Colon (tissue), 2 donors: ENCODE measurements at regions not wholly inside any gene's neighbourhood (a gene's known extent, or its start where the extent isn't known, plus 50 kb on each side); places are given as distances from the start of the nearest gene placed in this dataset.
"Not testable (repeated sequence)": the region's sequence is repeated elsewhere in the genome, so short reads cannot be mapped to it uniquely, and the experiment has no call there.

Experiments used
- FAIRE-seq: peaks from 2 replicates; lab custom pipeline; 2012; peaks lifted over from hg19 to GRCh38; lab: Jason Lieb, UNC
- donor health status: control.
- donor health status: control.

DNA sequence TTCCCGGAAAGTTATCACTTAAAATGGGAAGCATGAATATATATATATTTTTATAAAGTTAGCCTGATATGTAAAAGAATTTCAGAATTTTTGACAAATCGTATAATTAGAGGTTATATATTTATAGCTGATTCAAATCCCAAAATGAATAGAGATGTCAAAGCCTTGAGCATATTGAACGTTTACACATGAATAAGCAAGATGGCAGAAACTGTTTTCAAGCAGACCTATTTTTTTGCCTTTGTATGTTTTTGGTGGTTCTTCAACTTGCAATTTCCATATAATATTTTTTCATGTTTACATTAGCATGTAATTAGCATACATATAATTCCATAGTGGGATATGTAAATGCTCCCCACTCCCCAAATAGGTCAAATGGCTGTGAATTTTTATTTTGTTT lies 189.9 kb downstream of the PRL start:
- no peak for FAIRE-seq

DNA sequence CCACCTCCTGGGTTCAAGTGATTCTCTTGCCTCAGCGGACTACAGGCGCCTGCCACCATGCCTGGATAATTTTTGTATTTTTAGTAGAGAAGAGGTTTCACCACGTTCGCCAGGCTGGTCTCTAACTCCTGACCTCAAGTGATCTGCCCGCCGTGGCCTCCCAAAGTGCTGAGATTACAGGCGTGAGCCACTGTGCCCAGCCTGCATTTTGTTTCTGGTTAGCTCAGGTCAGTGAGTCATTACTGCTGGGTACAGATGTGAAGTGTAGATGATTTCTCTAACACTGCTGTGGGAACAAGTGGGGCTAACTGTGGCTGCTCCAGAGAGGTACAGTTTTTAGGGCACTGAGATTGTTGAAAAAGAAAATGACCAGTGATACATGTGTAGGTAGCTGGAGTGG lies 188.6 kb downstream of the PRL start:
- FAIRE-seq = no peak

DNA sequence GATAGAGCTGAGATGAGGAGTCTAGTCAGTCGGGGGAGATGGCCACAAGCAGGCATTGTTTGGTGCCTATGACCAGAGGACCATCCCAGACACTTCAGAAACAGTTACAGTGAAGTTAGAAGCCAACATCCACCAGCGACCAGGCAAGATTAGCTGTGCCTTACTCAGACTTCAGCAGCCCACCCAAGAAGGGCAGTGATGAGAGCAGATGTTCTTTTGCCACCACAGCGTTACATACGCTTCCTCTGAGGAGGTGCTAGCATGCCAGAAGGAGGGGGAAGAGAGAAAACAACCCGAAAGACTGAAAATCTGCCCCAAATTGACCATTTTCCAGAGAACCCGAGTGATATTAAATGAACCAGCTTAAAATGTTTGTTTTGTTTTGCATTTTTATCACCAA lies 186.8 kb downstream of the PRL start:
- no peak for FAIRE-seq

DNA sequence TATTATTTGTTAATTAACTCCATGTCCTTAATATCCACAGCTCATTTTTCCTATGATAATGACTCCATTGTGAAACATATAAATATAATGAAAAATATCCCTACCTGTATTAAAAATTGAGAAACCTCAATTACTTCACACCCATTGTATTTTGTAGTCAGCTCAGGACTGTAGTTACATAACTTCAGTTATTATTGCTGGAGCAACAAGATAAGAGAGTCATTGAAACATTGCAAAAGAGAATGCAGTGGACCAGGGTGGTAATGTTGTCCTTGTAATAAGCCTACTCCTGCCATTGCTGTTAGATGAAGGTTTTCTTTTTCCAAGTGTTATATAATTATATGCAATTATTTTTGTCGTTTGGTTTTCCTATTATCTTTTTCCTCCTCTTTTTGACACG lies 184.4 kb downstream of the PRL start:
- FAIRE-seq = no peak

DNA sequence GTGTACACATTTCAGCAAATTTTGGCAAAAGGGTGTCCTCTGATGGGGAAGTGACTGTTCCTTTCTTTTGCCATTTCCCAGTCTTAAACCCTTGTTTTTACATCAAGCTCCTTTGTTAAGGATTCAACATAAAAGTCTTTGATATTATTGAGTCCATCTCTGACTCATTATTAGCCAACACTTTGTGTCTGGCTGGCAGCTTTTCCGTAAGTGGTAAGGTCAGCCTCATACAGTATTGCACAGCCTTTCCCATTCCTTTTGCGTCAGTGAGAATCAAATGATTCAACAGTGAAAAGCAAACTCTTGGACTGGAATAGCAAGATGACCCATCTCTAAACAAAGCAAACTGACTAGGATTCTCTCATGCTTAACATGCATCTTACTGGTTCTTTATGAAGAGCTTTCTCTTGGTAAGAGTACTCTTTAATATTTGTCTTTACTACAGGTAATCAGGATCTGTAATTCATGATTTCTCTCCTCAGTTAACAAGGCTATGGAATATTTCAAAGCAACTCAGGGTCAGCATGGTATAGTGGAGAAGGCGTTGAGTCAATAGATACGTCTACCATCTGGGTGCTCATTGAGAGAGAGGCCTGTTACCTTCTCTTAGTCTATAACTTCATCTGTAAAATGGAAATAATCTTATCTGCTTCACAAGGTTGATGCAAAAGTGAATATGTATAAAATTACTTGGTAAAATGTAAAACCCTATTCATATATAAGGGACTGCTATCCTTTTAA lies 183.6 kb downstream of the PRL start:
- FAIRE-seq = no peak

DNA sequence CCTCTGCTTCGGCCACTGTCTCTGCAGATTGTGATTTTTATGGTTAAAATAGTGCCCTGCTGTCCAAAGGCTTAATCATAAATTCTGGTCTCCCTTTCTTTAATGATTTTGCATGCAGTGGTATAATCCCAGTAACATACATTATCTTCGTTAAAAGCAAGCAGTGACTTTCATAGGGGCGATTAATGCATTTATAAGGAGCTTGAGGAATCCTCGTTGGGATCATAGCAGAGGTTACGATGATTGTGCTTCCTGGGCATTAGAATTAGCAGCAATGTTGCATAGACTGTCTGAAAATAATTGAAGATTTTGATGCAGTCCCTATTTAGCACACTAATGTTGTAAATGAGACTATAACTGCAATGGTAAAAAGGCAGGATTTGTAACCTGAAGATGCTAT lies 181.3 kb downstream of the PRL start:
- FAIRE-seq = no peak

DNA sequence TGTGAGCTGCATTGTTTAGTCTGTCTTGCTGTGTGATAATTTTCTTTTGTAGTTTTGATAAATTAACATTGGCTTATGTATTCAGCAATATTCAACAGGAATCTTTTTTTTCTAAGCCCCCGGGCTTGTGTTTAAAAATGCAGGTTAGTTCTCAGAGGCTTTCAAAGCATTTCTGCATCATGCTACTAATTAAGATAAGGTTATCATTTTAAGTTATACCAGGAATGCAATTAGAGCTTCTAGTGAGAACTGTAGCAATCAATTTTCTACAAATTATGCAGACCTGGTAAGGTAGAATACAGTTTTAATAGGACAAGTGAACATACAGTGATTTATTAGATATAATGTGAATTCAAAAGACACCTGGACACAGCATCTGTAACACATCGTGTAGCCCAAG lies 179.2 kb downstream of the PRL start:
- no peak for FAIRE-seq

DNA sequence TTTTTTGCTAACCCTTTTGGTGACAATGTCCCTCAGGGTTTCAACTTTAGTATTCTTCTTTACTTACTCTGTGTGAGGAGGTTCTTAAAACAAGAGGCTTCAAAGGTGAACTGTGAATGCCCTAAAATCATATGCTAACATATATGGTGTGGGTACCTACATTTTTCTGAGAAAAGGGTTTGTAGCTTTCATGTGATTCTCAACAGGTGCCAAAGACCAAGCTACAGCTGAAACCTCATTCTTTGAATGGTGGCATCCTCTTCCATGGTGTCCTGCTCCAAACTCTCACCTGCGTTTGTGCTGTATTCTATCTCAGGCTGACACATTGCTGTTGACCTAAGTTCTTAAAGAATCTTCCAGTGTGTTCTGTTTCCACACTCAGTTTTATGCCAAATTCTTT lies 177.3 kb downstream of the PRL start:
- FAIRE-seq = no peak

DNA sequence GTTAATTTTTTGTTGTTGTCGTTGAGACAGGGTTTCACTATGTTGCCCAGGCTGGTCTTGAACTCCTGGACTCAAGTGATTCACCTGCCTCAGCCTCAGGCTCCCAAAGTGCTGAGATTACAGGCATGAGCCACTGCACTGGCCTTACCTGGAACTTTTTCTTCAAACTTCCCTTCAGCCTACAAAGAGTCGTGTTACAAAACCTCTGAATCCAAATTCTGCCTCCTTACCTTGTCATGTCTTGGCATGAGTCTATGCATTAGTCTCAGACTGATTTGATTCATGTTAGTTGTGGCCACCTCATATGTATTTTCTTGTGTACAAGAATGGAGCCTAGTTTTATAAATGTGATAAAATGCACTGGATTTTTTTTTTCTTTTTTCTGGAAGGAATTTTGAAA lies 172.1 kb downstream of the PRL start:
- FAIRE-seq = no peak

DNA sequence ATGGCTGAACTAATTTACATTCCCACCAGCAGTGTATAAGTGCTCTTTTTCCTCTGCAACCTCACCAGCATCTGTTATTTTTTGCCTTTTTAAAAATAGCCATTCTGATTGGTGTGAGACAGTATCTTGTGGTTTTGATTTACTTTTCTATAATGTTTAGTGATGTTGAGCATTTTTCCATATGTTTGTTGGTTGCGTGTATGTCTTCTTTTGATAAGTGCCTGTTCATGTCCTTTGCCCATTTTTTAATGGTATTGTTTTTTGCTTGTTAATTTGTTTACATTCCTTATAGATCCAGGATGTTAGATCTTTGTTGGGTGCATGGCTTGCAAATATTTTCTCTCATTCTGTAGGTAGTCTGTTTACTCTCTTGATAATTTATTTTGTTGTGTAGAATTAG lies 169.9 kb downstream of the PRL start:
- FAIRE-seq = no peak

DNA sequence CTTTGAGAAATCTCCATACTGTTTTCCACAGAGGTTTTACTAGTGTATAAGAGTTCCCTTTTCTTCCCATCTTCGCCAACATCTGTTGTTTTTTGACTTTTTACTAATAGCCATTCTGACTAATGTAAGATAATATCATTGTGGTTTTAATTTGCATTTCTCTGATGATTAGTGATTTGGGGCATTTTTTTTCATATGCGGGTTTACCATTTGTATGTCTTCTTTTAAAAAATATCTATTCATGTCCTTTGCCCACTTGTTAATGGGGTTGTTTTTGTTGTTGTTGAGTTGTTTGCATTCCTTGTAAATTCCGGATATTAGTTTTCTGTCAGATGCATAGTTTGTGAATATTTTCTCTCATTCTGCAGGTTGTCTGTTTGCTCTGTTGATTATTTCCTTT lies 167.1 kb downstream of the PRL start:
- FAIRE-seq = no peak

DNA sequence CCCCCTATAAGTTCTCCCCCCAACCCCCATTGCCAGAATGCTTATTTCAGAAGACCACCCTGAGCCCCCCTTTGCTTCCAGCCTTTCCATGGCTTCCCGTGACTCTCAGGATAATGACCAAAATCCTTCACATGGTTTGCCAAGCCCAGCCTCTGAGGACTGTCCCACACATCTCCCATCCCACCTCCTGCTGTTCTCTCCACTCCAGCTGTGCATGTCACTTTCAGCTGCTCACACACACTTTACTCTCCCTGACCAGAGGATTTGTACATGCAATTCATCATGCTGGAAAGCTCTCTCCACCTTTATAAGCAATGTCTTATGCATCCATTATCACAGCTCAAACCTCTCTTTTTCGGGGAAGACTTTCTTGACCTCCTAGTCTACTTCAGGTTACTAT lies 164.2 kb downstream of the PRL start:
- no peak for FAIRE-seq

DNA sequence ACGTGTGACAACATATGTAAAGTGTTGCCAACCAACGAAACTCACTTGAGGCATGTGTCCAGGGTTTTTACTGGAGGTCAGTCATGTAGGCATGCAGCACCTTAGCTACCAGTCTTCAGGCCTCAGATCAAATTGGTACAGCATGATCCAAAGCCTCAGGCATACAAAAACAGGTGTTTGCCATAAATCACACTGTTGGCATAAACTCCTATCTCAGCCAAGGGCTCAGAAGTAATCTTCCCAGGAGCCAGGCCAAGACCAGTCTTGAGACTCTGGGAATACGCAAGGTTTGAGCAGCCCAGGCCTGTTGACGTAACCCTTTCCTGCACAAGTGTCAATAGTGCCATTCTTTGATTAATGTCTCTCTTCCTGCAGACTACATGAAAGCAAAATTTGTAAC lies 163.5 kb downstream of the PRL start:
- FAIRE-seq = no peak

DNA sequence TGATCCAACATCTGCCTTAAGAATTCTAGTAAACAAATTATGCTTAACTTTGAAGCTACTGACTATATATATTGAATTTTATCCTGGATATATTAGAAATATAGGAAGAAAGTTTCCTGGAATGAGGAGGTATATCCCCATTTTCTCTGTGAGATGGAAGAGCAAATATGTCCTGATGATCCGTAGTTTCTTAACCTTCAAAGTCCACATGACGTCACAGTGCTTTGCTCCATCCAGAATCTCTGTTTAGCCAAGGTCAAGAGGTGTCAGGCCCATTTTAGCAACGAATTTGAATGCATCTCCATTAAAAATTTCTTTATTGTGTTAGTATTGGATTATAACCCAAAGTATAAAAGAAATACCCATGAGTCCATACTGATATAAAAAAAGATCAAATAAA lies 162.5 kb downstream of the PRL start:
- FAIRE-seq = no peak

DNA sequence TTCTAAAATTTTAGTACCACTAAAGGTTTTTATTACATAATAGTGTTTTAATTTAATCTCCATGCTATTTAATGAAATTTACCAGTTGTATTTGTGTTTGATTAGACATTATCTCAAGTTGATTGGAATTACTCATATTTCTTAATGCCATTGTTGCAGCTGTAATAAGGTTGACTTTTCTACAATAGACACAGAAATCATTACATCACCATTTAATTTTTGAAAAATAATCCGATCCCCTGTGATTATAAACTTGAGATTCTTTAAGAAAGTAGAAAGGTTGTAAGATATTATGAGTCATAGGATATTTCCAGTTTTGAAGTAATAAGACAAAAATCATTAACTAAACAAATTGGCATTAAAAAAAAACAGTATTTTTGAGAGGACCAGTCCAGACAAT lies 161.4 kb downstream of the PRL start:
- FAIRE-seq = peak; percentile 68

DNA sequence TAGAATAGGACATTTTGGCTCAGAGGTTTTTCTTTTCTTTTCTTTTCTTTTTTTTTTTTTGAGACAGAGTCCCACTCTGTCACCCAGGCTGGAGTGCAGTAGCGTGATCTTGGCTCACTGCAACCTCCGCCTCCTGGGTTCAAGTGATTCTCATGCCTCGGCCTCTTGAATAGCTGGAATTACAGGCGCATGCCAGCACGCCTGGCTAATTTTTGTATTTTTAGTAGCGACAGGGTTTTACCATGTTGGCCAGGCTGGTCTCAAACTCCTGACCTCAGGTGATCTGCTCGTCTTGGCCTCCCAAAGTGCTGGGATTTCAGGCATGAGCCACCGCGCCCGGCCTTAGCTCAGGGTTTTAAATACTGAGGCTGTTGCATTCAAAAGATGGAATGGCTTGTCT lies 156.1 kb downstream of the PRL start:
- not testable (repeated sequence) for FAIRE-seq

DNA sequence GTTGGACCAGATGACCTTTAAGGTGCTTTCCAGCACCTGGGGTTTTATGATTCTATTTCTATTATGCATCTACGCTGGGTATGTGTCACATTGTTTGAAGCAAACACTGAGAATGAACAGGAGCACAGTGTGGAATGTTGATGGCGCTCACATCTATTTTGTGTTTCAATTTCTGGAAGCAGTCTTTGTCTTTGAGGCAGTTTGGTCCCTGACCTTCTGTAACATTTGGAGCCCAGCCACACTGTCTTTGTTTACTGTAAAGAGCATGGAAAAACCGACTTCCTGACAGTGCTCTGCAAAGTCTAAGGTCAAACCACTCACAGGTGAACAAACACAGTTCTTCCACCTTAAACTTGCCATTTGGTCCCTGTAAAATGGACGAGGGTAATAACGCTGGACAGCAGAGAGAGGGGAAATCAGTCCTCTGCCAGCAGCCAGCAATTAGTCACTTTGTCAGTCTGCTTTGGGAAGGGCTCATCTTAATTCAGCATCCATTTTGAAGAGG lies 155.5 kb downstream of the PRL start:
- FAIRE-seq = no peak

DNA sequence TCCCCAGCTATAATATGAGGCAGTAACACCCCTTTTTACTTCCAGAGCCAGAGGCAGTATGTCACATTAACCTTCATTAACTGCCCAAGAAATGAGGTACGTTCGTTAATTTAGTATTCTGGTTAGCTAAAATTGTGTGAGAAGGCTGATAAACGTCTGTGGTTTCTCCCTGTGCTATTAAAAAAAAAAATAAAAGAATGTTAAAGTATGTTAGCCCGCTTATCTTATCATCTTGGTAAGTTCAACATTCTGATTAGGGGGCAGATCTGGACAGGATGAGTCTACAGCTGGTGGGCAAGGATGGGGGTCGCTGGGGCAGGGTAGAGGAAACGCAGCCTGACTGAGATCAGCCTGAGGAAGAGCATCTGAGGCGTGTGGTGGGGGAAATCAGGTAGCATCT lies 154.0 kb downstream of the PRL start:
- no peak for FAIRE-seq

DNA sequence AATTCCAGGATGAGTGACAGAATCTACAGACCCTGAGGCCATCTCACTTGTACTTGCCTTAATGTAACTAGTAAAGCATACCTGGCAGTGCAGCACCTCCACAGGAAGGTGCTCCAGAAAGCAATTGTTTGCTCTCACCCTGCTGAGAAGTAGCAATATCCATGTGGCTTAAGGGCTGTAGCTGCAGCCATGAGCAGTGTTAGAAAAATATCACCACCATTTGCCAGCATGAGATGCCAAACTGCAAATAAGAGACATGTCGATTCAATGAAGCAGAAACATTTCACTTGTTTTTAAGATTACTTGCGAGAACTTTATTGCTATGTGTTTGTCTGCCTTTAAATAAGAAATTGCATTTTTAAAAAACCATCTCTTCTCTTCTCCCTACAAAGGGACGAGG lies 151.5 kb downstream of the PRL start:
- no peak for FAIRE-seq

DNA sequence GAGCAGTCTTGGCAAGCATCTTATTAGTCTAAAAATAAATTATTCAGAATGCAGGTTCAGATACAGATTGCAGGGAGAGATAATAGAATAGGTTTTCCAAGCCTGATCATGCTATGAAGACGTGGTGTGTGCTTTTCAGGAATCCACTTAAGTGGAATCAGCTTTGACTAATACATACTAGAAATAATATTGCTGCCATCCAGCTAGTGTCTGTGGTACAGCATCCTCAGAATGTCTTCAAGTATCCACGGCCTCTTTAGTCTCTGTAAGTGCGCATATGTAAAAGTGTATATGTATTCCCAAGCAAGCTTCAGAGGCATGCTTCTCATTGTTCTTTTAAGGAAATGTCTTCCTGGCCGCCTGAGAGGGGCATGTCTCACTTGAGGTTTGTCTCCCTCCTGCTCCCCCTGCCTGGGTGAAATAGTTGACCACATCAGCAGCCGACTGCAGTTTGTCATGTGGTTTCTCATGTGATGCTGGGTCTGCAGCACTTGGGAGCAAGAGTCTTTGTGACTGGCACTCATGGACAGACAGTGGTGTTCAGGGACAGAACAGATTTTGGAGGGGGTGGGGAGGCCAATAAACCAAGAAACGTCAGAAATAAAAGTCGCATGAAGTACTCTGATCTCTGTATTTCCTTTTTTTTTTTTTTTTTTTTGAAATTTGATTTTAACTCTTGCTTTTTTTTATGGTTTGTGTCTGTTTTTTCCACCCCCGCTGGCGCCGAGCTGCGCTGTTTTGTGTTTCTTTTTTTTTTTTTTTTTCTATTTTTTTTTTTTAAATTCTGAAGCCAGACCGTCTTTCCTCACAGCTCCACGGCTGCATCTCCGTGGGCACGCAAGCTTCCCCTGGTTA lies 150.8 kb downstream of the PRL start:
- no peak for FAIRE-seq

DNA sequence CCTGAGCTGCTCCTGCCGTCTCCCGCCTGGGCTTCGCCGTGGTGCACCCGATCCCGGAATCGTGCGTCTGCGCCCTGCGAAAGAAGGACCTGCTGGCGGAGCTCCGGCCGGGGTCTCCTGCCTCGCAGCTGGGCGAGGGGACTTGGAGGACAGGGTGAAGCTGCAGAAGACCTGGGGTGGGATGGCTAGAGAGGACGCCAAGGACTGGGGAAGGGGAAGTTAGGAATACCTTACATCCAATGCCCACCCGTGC lies 150.2 kb downstream of the PRL start:
- no peak for FAIRE-seq

DNA sequence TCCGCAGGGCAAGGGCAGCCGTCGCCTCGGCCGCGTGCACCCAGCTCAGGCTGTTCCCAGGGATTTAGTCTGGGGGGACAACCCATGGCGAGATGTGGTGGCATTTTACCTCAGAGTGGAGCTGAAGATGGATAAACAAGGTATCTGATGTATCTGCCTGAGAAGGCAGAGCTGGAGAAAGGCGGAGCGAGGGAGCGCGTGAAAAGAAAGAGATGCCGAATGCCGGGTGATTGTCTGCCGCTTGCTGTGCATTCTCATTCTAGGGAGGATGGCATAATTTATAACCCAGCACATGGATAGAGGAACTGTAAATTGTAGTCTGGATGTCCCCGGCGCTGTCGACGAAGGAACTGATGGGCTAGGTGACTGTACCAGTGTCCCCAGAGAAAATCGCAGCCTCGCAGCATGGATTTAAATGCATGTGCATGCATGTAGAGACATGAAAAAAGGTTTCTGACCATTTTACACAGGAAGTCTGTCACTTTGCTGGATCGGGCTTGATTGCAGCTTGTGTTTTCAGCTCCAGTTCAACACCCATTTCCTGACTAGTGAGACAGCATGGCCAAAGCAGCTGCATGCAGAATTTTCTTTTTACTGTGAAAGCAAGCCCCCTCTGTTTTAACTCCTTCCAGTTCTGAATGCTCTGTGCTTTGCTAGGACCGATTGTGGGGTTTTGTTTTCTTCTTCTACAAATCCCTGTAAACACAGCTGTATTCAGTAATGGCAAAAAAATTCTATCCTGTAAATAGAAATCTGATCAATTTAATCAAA lies 149.7 kb downstream of the PRL start:
- FAIRE-seq = no peak
